ENCODE measurements at regions not wholly inside any gene's neighbourhood (a gene's known extent, or its start where the extent isn't known, plus 50 kb on each side); places are given as distances from the start of the nearest gene placed in this dataset.
"Not testable (repeated sequence)": the region's sequence is repeated elsewhere in the genome, so short reads cannot be mapped to it uniquely, and the experiment has no call there.

DNA sequence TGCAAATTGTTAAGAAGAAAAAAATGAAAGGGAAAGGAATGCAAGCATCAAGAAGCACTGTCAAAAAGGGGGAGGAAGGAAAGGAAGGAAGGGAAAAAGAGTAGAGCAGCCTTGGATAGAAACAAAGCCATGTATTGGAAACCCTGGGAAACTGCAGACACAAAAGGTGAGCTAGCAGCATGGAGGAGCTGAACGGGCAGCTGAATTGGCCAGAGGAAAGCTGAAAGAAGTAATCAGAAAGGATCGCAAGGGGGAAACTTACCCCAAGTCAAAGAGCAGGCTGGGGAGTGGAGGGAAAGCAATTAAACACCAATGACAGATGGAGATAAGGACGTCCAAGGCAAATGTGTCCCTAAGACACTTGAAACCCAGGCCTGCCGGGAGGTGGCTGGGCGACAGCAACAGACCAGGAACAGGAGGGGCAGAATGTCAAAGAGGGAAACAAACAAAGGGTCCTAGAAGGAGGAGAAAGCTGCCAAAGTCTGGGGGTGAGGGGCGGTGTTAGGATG, 93.8 kb upstream of the SVIL start:
- Mint-ChIP-seq H3K4me3 (no peak overlapping the region), H3K9me3 (ENCODE audit: insufficient read depth) (no peaks in the 10 kb centered on the region), H3K27ac (no peak overlapping the region), H3K27me3 (ENCODE audit: low read depth) (peaks cover 2% of the 10 kb centered on the region), H3K36me3 (ENCODE audit: low read depth) (no peaks in the 10 kb centered on the region), H3K4me1 (ENCODE audit: low read depth) (no peaks in the 10 kb centered on the region)
- DNase-seq (no peak), ATAC-seq (no peak)
- ChIA-PET CTCF (no interaction called here), POLR2A (no interaction called here)

DNA sequence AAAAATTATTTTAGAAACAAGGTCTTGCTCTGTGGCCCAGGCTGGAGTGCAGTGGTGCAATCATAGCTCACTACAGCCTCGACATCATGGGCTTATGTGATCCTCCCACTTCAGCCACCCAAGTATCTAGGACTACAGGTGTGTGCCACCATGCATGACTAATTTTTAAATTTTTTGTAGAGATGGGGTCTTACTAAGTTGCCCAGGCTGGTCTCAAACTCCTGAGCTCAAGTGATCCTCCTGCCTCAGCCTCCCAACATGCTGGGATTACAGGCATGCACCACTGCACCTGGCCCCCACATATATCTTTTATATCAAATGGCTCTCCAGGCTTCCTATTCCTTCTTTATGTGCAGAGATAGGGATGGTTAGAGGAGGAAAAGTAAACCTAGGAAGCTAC, 91.2 kb upstream of the SVIL start:
- H3K9me3 Mint-ChIP-seq (ENCODE audit: insufficient read depth); H3K4me1 Mint-ChIP-seq (ENCODE audit: low read depth); H3K27ac Mint-ChIP-seq; ATAC-seq; POLR2A ChIA-PET; H3K27me3 Mint-ChIP-seq (ENCODE audit: low read depth); DNase-seq; H3K4me3 Mint-ChIP-seq; H3K36me3 Mint-ChIP-seq (ENCODE audit: low read depth): not testable (repeated sequence)
- CTCF ChIA-PET = interaction anchor here (1.1 to 1.9 kb wide), 2 partner anchors 9 to 10 kb away, joined by 4 to 8 read pairs; no protein-coding TSS in a partner anchor

DNA sequence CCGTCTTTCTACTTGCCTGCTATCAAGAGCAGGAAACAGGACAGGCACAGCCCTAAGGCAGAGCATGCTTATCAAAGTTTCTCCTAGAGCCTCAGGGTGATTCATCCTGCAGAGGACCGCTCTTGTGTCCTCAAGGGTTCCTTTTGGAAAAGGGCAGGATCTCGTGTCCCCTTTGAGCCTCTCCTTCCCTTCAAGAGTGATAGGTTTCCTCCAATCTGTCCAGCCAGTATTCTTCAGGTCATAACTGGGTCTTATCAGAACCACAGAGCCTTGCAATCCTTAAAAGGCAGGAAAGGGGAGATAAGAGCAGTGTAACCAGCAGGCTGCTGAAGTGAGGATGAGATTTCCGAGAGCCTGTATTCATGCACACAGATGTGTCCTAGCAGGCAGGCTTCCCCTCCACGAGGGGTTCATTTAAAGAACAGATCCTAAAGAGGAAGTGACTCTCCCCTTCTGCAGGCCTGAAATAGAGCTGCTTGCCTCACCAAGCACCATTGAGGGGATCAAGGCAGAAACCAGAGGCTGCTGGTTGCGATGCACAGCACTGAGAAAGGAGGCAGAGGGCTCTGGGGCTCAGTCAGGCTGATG, 90.5 kb upstream of the SVIL start:
- H3K4me3 Mint-ChIP-seq = no peak overlapping the region
- peaks cover 4% of the 10 kb centered on the region for H3K36me3 Mint-ChIP-seq (ENCODE audit: low read depth)
- no peaks in the 10 kb centered on the region for H3K9me3 Mint-ChIP-seq (ENCODE audit: insufficient read depth)
- POLR2A ChIA-PET = no interaction called here
- no peak for ATAC-seq
- CTCF ChIA-PET = interaction anchor here (1.1 kb wide), 1 partner anchor 10 kb away, joined by 4 read pairs; no protein-coding TSS in a partner anchor
- H3K4me1 Mint-ChIP-seq (ENCODE audit: low read depth) = no peaks in the 10 kb centered on the region
- H3K27me3 Mint-ChIP-seq (ENCODE audit: low read depth) = no peaks in the 10 kb centered on the region
- no peak for DNase-seq
- no peak overlapping the region for H3K27ac Mint-ChIP-seq

DNA sequence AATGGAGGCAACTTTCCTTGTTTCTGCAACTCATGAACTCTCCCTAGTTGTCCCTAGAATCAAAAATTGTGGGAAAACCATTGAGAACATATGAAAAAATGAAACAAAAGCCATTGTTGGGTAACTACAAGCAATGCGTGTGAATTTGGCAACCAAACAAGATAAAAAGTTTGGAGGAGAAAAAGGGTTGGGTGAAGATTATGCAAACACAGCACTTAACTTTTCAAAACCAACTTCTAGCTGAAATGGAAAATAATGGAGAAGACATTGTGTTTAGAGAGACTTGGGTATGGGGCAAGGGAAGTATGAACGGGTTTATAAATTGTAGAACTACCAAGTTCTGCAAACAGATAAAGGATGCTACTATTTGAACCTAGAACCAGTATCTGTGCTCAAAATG, 89.0 kb upstream of the SVIL start:
- Mint-ChIP-seq H3K4me1 (ENCODE audit: low read depth) (no peaks in the 10 kb centered on the region), H3K36me3 (ENCODE audit: low read depth) (peaks cover 11% of the 10 kb centered on the region), H3K27me3 (ENCODE audit: low read depth) (no peaks in the 10 kb centered on the region), H3K27ac (no peak overlapping the region), H3K4me3 (no peak overlapping the region), H3K9me3 (ENCODE audit: insufficient read depth) (peaks cover 12% of the 10 kb centered on the region)
- ChIA-PET CTCF (no interaction called here), POLR2A (no interaction called here)
- ATAC-seq (no peak), DNase-seq (no peak)

DNA sequence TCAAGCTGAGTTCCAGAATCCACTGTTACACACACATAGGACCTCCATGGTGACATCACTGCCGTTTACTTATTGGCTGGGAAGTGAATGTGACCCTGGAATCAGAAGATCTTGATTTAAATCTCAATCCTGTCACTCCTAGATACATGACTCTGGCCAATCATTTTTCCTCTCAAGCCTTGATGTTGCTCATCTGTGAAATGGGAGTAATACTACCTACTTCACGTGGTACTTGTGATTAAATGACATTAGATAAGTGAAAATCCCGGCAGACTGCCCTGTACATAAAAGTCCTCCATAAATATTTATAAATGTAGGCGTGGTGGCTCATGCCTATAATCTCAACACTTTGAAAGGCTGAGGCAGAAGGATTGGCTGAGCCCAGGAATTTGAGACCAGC, 88.0 kb upstream of the SVIL start:
- Mint-ChIP-seq H3K27me3 (ENCODE audit: low read depth) (no peaks in the 10 kb centered on the region), H3K9me3 (ENCODE audit: insufficient read depth) (peaks cover 12% of the 10 kb centered on the region), H3K27ac (no peak overlapping the region), H3K4me1 (ENCODE audit: low read depth) (no peaks in the 10 kb centered on the region), H3K4me3 (no peak overlapping the region), H3K36me3 (ENCODE audit: low read depth) (peaks cover 11% of the 10 kb centered on the region)
- POLR2A ChIA-PET = no interaction called here
- DNase-seq (no peak), ATAC-seq (no peak)
- CTCF ChIA-PET = no interaction called here

DNA sequence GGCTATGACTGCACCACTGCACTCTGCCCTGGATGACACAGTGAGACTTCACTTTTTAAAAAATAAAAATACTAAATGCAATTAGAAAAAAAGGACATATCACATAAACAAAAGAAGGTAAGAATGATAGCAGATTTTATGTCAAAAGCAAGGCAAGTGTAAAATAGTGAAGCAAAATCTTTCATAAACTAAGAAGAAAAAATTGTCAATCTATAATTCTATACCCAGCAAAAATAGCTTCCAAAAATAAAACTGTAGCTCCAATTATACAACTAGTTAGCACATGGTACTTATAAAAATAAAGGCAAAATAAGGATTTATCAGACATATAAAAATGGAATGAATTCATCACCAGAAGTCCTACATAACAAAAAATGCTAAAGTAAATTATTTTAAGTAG, 85.4 kb upstream of the SVIL start:
- no peak for ATAC-seq
- no peak overlapping the region for H3K4me3 Mint-ChIP-seq
- H3K36me3 Mint-ChIP-seq (ENCODE audit: low read depth) = peaks cover 14% of the 10 kb centered on the region
- no peaks in the 10 kb centered on the region for H3K27me3 Mint-ChIP-seq (ENCODE audit: low read depth)
- no peak overlapping the region for H3K27ac Mint-ChIP-seq
- POLR2A ChIA-PET = no interaction called here
- CTCF ChIA-PET = interaction anchor here (1.1 kb wide), 2 partner anchors 14 to 63 kb away, joined by 3 read pairs; no protein-coding TSS in a partner anchor
- DNase-seq = no peak
- H3K4me1 Mint-ChIP-seq (ENCODE audit: low read depth) = no peaks in the 10 kb centered on the region
- peaks cover 21% of the 10 kb centered on the region for H3K9me3 Mint-ChIP-seq (ENCODE audit: insufficient read depth)

DNA sequence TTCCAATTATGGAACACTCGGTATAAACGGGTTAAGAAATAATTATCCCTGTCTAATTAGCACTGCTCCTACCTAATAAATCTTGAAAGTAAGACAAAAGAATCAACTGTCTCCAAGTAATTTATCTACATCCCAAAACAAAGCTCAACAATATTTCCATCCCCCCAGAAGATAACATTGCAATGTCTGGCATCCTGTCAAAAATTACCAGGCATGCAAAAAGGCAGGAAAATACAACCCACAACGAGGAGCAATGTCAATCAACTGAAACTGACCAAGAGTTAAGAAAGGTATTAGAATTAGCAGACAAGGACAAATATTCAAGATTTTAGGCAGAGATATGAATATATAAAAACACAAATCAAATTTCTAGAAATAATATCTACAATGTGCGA, 84.5 kb upstream of the SVIL start:
- Mint-ChIP-seq H3K9me3 (ENCODE audit: insufficient read depth) (peaks cover 21% of the 10 kb centered on the region), H3K27me3 (ENCODE audit: low read depth) (no peaks in the 10 kb centered on the region), H3K27ac (no peak overlapping the region), H3K4me1 (ENCODE audit: low read depth) (no peaks in the 10 kb centered on the region), H3K4me3 (no peak overlapping the region), H3K36me3 (ENCODE audit: low read depth) (peaks cover 14% of the 10 kb centered on the region)
- DNase-seq = no peak
- ChIA-PET POLR2A (no interaction called here), CTCF (interaction anchor here (1.1 kb wide), 1 partner anchor 13 kb away, joined by 3 read pairs; no protein-coding TSS in a partner anchor)
- ATAC-seq = no peak

- CTCF ChIA-PET = no interaction called here
- no peak for DNase-seq
- peaks cover 9% of the 10 kb centered on the region for H3K36me3 Mint-ChIP-seq (ENCODE audit: low read depth)
- H3K4me1 Mint-ChIP-seq (ENCODE audit: low read depth) = no peaks in the 10 kb centered on the region
- no peak for ATAC-seq
- POLR2A ChIA-PET = no interaction called here
- no peak overlapping the region for H3K4me3 Mint-ChIP-seq
- peaks cover 21% of the 10 kb centered on the region for H3K9me3 Mint-ChIP-seq (ENCODE audit: insufficient read depth)
- H3K27me3 Mint-ChIP-seq (ENCODE audit: low read depth) = no peaks in the 10 kb centered on the region
- H3K27ac Mint-ChIP-seq = no peak overlapping the region
These were observed 80.5 kb upstream of the SVIL start for GRCh38 chr10:29715296-29715695.

- H3K36me3 Mint-ChIP-seq (ENCODE audit: low read depth) = peaks cover 5% of the 10 kb centered on the region
- DNase-seq (no peak), ATAC-seq (no peak)
- H3K4me1 Mint-ChIP-seq (ENCODE audit: low read depth) = no peaks in the 10 kb centered on the region
- ChIA-PET POLR2A (no interaction called here), CTCF (interaction anchor here (1.2 to 1.4 kb wide), 2 partner anchors 19 to 21 kb away, joined by 3 read pairs; no protein-coding TSS in a partner anchor)
- peaks cover 12% of the 10 kb centered on the region for H3K9me3 Mint-ChIP-seq (ENCODE audit: insufficient read depth)
- no peak overlapping the region for H3K27ac Mint-ChIP-seq
- no peaks in the 10 kb centered on the region for H3K27me3 Mint-ChIP-seq (ENCODE audit: low read depth)
- H3K4me3 Mint-ChIP-seq = no peak overlapping the region
These were observed 79.5 kb upstream of the SVIL start for GRCh38 chr10:29714096-29714874.

- CTCF ChIA-PET = interaction anchor here (1.2 to 1.4 kb wide), 2 partner anchors 20 to 22 kb away, joined by 3 read pairs; no protein-coding TSS in a partner anchor
- POLR2A ChIA-PET = no interaction called here
- peaks cover 3% of the 10 kb centered on the region for H3K36me3 Mint-ChIP-seq (ENCODE audit: low read depth)
- H3K27ac Mint-ChIP-seq = no peak overlapping the region
- peaks cover 9% of the 10 kb centered on the region for H3K9me3 Mint-ChIP-seq (ENCODE audit: insufficient read depth)
- ATAC-seq (no peak), DNase-seq (no peak)
- no peaks in the 10 kb centered on the region for H3K4me1 Mint-ChIP-seq (ENCODE audit: low read depth)
- no peaks in the 10 kb centered on the region for H3K27me3 Mint-ChIP-seq (ENCODE audit: low read depth)
- H3K4me3 Mint-ChIP-seq = no peak overlapping the region
These were observed 78.7 kb upstream of the SVIL start for GRCh38 chr10:29713450-29713849.

DNA sequence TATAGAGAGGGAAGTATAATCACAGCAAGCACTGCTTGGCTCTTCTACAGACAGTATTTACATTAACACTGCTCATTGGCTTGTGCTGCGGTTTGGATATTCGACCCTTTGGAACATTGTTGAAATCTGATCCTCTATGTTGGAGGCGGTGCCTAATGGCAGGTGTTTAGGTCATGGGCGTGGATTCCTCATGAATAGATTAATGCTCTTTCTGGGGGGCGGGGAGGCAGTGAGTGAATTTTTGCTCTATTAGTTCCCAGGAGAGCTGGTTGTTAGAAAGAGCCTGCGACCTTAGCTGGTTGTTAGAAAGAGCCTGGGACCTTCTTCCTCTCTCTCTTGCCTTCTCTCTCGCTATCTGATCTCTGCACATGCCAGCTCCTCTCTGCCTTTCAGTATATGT, 77.3 kb upstream of the SVIL start:
- ChIA-PET POLR2A (no interaction called here), CTCF (interaction anchor here (0.9 kb wide), 1 partner anchor 24 kb away, joined by 3 read pairs; no protein-coding TSS in a partner anchor)
- Mint-ChIP-seq H3K4me1 (ENCODE audit: low read depth) (no peaks in the 10 kb centered on the region), H3K27ac (no peak overlapping the region), H3K9me3 (ENCODE audit: insufficient read depth) (peaks cover 6% of the 10 kb centered on the region), H3K4me3 (no peak overlapping the region), H3K36me3 (ENCODE audit: low read depth) (peaks cover 3% of the 10 kb centered on the region), H3K27me3 (ENCODE audit: low read depth) (no peaks in the 10 kb centered on the region)
- ATAC-seq (no peak), DNase-seq (no peak)

DNA sequence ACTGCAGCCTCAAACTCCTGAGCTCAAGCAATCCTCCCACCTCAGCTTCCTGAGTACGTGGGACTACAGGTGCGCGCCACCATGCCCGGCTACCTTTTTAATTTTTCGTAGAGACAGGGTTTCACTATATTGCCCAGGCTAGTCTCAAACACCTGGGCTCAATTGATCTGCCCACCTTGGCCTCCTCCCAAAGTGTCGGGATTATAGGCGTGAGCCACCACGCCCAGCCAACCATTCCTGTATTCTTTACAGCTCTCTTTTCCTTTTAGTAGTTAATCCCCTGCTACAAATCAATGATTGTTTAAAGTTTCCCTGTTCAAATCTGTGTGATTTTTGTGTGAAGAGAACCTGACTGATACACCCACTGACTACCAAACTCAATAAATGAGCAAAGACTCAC, 75.4 kb upstream of the SVIL start:
- no peak for ATAC-seq
- peaks cover 2% of the 10 kb centered on the region for H3K4me1 Mint-ChIP-seq (ENCODE audit: low read depth)
- POLR2A ChIA-PET = no interaction called here
- no peak overlapping the region for H3K4me3 Mint-ChIP-seq
- H3K27me3 Mint-ChIP-seq (ENCODE audit: low read depth) = no peaks in the 10 kb centered on the region
- H3K27ac Mint-ChIP-seq = no peak overlapping the region
- CTCF ChIA-PET = no interaction called here
- H3K36me3 Mint-ChIP-seq (ENCODE audit: low read depth) = no peaks in the 10 kb centered on the region
- DNase-seq = no peak
- H3K9me3 Mint-ChIP-seq (ENCODE audit: insufficient read depth) = no peaks in the 10 kb centered on the region

Data from activated CD8-positive, alpha-beta T cell treated with anti-CD3 and anti-CD28 coated beads, Interleukin-2, amount 10 ng/mL, durations not matched to agents 7 days and 5 days (primary cell).